Stimulated activated naive B cell treated with anti-CD40 and anti-IgM and Interleukin-4, amounts not matched to agents 10 μg/mL and 1 μg/mL and 100 μg/mL, for 72 hours (primary cell): ENCODE measurements at regions not wholly inside any gene's neighbourhood (a gene's known extent, or its start where the extent isn't known, plus 50 kb on each side); places are given as distances from the start of the nearest gene placed in this dataset.
A peak's percentile ranks its signal among the peaks of the same experiment; 100 is the strongest.

Experiments
- ATAC-seq, 2 donors: fragments of 150-1000 bp; cut with Tn5 transposase; replicated peaks; 2 replicates each; pipeline ENCODE4 v1.10.0; 2021; ENCODE audit warnings: moderate library complexity in 1 of 2
- DNase-seq: peaks from one replicate; pipeline ENCODE4 v3.0.0; 2021
- H3K27ac Mint-ChIP-seq: one replicate; pipeline ENCODE4 v1.8.0; 2022; ENCODE audit warnings: mild to moderate bottlenecking, mixed read lengths
- H3K27me3 Mint-ChIP-seq, 2 donors: one replicate each; pipeline ENCODE4 v1.8.0; 2022; ENCODE audit warnings: mixed read lengths in 2 of 2
- H3K36me3 Mint-ChIP-seq, 2 donors: one replicate each; pipeline ENCODE4 v1.8.0; 2022; ENCODE audit warnings: mixed read lengths in 2 of 2, mild to moderate bottlenecking in 1 of 2
- H3K4me1 Mint-ChIP-seq, 2 donors: one replicate each; pipeline ENCODE4 v1.8.0; 2022; ENCODE audit warnings: mixed read lengths in 2 of 2, mild to moderate bottlenecking in 1 of 2
- H3K4me3 Mint-ChIP-seq, 2 donors: one replicate each; pipeline ENCODE4 v1.8.0; 2022; ENCODE audit warnings: mild to moderate bottlenecking in 2 of 2, mixed read lengths in 2 of 2, moderate library complexity in 1 of 2
- H3K9me3 Mint-ChIP-seq, 2 donors: one replicate each; pipeline ENCODE4 v1.8.0; 2022; ENCODE audit warnings: mixed read lengths in 2 of 2, mild to moderate bottlenecking in 1 of 2

DNA sequence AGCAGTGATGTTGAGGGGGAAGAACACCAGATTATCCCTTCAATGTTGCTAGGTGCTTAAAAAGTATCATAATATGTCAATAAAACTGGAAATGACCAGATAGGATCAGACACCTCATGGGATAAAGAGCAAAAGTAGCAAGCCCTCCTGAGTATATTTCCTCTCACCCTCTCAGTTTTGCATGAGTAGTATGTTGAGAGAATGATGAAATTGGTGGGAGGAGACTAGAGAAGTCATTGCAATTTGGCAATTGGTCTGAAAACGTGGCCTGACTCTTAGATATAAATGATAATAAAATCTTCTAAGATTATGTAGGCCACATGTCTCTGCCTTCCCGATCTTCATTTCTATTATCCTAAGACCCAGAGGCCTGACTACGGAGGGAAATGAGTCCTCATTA, 151.2 kb upstream of the ARRDC3 start:
- no peak for ATAC-seq
- no peak overlapping the region for H3K4me3 Mint-ChIP-seq
- H3K4me1 Mint-ChIP-seq = no peaks in the 10 kb centered on the region
- H3K27ac Mint-ChIP-seq = no peak overlapping the region
- no peaks in the 10 kb centered on the region for H3K27me3 Mint-ChIP-seq
- H3K36me3 Mint-ChIP-seq = no peaks in the 10 kb centered on the region
- no peak for DNase-seq
- H3K9me3 Mint-ChIP-seq = no peaks in the 10 kb centered on the region

DNA sequence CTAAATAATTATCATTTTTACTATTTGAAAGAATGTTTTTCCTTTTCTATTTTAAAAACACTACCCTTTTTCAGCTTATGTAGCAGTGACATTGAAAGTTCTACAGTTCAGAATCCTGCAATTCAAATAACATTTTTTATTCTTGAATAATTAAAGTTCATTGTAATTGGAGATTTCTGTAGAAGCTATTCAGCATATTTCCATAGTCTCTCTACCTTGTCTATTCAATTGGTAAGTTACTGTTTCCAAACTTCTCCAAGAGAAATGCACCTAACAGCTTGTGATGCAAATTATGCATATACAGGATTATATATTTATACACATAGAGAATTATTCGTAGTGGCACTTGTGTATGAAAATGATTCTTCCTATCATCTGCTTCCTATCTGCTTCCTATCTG, 149.7 kb upstream of the ARRDC3 start:
- Mint-ChIP-seq H3K4me3 (no peak overlapping the region), H3K27ac (no peak overlapping the region), H3K36me3 (no peaks in the 10 kb centered on the region), H3K4me1 (no peaks in the 10 kb centered on the region), H3K9me3 (peaks cover 0 to 1% of the 10 kb centered on the region in 2 donors), H3K27me3 (no peaks in the 10 kb centered on the region)
- no peak for ATAC-seq
- no peak for DNase-seq

DNA sequence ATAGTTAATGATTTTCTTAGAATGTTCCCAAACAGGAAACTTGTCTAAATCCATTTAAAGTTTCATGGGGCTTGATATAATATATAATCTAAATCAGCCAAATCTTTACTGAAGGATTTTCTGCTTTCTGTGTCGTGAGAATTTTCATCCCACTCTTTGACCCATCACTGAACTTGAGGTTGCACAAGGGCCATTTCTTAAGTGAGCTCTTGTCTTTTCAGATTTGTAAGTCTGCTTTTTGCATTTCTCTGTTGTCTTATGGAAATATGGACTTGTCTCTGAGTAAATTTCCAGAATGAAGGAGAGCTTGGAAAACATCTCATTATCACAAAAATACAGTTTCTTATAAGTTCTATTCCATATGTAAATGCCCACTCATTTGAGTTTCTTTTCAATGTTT, 149.2 kb upstream of the ARRDC3 start:
- H3K4me3 Mint-ChIP-seq = no peak overlapping the region
- H3K9me3 Mint-ChIP-seq = peaks cover 0 to 1% of the 10 kb centered on the region in 2 donors
- no peak for DNase-seq
- no peaks in the 10 kb centered on the region for H3K36me3 Mint-ChIP-seq
- H3K4me1 Mint-ChIP-seq = no peaks in the 10 kb centered on the region
- no peak for ATAC-seq
- H3K27ac Mint-ChIP-seq = no peak overlapping the region
- no peaks in the 10 kb centered on the region for H3K27me3 Mint-ChIP-seq

DNA sequence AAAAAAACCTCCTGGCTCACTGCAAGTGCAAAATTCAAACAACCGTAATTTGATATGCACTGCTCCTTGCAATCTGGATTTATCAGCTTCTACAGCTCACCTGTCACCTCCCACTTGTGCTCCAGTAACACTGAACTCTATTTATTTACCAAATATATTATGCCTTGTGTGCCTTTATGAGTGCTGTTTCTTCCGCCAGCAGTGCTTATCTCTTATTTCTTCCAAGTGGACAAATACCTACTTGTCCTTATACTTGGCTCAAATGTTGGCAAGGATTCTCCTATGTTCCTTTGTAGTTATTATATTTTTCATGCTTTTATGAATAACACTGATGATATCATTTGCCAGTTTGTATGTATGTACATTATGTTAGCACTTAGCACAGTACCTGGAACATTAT, 145.7 kb upstream of the ARRDC3 start:
- ATAC-seq (no peak), DNase-seq (no peak)
- Mint-ChIP-seq H3K4me1 (no peaks in the 10 kb centered on the region), H3K4me3 (no peak overlapping the region), H3K9me3 (peaks cover 0 to 1% of the 10 kb centered on the region in 2 donors), H3K36me3 (no peaks in the 10 kb centered on the region), H3K27me3 (no peaks in the 10 kb centered on the region), H3K27ac (no peak overlapping the region)

DNA sequence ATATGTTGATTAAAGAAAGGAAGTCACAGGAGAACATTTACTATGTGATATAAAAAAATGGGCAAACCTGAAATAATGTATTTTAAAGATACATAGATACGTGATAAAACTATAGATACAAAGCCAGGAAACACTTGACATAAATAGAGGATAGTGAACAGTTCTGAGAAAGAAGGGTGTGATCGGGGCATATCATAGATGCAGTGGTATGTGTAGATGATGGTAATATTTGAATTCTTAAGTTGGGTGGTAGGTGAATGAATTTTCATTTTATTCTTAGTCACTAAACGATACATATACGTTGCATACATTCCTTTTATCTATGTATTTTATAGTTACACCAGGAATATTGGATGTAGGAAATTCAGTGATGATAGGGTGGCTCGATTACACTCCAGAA, 138.7 kb upstream of the ARRDC3 start:
- Mint-ChIP-seq H3K4me1 (no peaks in the 10 kb centered on the region), H3K9me3 (no peaks in the 10 kb centered on the region), H3K27ac (no peak overlapping the region), H3K4me3 (no peak overlapping the region), H3K36me3 (no peaks in the 10 kb centered on the region), H3K27me3 (no peaks in the 10 kb centered on the region)
- DNase-seq = no peak
- no peak for ATAC-seq

DNA sequence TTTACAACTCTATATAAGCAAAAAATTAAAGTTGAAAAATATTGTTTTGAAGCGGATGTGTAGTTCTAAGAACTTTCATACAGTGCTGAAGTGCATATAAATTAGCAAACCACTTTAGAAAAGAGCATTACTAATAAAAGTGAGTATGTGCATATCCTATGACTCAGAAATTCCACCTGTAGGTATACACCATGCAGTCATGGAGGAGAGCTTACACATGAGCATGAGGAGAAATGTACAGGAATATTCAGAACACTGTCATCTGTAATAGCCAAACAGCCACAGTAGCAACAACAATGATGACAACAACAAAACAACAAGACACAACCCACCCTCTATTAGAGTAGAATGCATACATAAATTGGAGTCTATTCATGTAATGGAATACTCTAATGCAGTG, 138.2 kb upstream of the ARRDC3 start:
- Mint-ChIP-seq H3K4me3 (no peak overlapping the region), H3K27ac (no peak overlapping the region), H3K4me1 (no peaks in the 10 kb centered on the region), H3K27me3 (no peaks in the 10 kb centered on the region), H3K9me3 (no peaks in the 10 kb centered on the region), H3K36me3 (no peaks in the 10 kb centered on the region)
- ATAC-seq = no peak
- no peak for DNase-seq

DNA sequence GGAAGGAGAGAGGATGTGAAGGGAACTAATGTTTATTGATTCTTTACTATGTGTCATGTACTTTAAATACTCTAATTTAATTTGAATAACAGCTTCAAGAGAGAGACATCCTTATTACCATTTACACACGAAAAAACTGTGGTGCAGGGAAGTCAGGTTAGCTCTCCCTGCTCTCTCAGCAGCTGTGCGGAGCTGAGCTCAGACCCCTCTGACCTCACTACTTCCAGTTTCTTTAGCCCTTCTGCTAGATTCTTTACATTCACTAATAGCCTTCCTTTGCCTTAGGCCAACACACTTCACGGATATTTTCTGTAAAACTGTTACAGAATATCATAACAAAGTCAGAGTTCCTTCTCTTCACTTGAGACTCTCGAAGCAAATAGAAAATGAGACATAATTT, 131.3 kb upstream of the ARRDC3 start:
- no peaks in the 10 kb centered on the region for H3K9me3 Mint-ChIP-seq
- no peak overlapping the region for H3K27ac Mint-ChIP-seq
- DNase-seq (no peak), ATAC-seq (no peak)
- no peaks in the 10 kb centered on the region for H3K4me1 Mint-ChIP-seq
- no peaks in the 10 kb centered on the region for H3K36me3 Mint-ChIP-seq
- no peak overlapping the region for H3K4me3 Mint-ChIP-seq
- H3K27me3 Mint-ChIP-seq = no peaks in the 10 kb centered on the region

DNA sequence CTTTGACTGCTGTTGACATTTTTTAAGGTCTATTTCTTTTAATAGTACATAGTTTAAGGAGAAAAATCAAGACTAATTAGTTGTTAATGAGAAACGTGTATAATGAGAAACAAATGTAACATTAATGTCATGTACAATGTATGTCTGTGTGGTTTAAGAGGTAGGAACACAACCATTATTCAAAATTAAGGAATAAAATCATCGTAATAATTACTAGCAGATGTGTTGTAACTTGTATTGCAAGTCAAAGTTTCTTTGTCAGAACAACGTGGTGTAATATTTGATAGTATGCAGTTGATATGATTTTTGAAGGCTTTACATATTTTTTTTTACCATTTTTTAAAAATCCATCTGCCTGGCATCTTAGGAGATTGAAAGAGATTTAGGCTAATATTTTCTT, 120.2 kb upstream of the ARRDC3 start:
- DNase-seq = no peak
- no peaks in the 10 kb centered on the region for H3K4me1 Mint-ChIP-seq
- no peaks in the 10 kb centered on the region for H3K9me3 Mint-ChIP-seq
- H3K27ac Mint-ChIP-seq = no peak overlapping the region
- no peak for ATAC-seq
- H3K27me3 Mint-ChIP-seq = no peaks in the 10 kb centered on the region
- no peaks in the 10 kb centered on the region for H3K36me3 Mint-ChIP-seq
- H3K4me3 Mint-ChIP-seq = no peak overlapping the region

DNA sequence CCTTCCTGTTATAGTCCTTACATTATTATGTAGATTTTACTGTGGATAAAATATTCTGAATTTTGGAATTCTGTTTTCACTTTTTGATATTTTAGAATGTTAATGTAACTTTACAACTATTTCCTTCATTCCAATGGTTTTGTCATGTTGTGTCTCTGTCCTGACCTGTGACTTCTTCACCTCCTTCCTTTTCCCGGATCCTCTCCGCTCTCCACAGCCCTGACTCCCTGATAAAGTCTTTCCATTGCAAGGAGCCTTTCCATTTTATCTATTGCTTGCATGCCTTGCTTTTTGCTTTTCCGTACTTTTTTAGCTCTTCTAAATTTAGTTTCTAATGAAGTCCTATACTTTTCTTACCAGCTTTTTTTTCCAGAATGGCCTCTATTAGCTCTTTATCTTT, 117.6 kb upstream of the ARRDC3 start:
- Mint-ChIP-seq H3K4me1 (no peaks in the 10 kb centered on the region), H3K27me3 (no peaks in the 10 kb centered on the region), H3K27ac (no peak overlapping the region), H3K4me3 (no peak overlapping the region), H3K36me3 (no peaks in the 10 kb centered on the region), H3K9me3 (no peaks in the 10 kb centered on the region)
- DNase-seq (no peak), ATAC-seq (no peak)

DNA sequence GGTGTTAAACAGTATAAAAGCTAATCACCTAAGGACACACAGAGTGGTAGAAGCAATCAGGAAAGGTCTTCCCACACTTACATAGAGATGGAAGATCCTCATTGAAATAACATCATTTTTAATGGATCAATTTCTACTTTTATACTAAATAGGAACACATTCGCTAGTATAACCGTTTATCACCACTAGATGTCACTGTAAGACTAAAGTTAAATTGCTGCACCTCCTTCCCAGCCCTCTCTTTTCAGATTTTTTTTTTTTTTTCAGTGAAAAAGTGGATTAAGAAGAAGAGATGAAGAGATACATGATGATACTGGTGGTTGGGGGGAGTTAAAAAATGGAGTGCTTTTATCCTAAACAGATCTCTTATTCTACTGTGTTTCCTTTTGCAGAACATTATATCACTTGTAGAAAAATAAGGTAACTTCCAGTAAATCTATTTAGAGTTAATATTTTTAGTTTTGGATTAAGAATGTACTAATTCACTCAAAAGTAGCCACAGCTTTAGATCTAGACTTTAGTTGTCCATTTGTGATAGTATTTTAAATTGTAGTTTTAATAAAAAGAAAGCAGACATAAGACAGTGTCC, 116.9 kb upstream of the ARRDC3 start:
- Mint-ChIP-seq H3K9me3 (no peaks in the 10 kb centered on the region), H3K4me3 (no peak overlapping the region), H3K36me3 (no peaks in the 10 kb centered on the region), H3K4me1 (no peaks in the 10 kb centered on the region), H3K27ac (no peak overlapping the region), H3K27me3 (no peaks in the 10 kb centered on the region)
- ATAC-seq (peak in 1 of 2 donors; percentile 54), DNase-seq (no peak)

DNA sequence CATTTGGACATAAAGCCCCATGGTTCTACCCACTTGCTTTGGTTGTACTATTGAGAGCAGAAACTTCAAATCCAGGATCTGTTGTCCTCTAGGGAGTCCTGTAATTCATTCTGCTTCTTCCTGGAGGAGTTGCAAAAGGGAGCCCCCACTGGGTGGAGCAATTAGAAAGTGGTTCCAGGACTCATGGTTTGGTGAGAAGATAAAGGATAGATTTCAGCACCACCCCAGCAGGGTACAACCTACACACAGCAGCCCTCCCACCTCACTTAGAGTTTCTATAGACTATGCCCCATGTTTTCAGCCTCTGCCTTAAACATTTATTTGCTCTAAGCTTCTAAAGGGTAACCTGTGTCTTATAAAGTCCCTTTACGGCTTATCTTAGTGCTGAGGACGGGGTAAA, 112.6 kb upstream of the ARRDC3 start:
- no peaks in the 10 kb centered on the region for H3K4me1 Mint-ChIP-seq
- ATAC-seq (no peak), DNase-seq (no peak)
- H3K36me3 Mint-ChIP-seq = no peaks in the 10 kb centered on the region
- H3K4me3 Mint-ChIP-seq = no peak overlapping the region
- no peak overlapping the region for H3K27ac Mint-ChIP-seq
- H3K9me3 Mint-ChIP-seq = no peaks in the 10 kb centered on the region
- H3K27me3 Mint-ChIP-seq = no peaks in the 10 kb centered on the region

DNA sequence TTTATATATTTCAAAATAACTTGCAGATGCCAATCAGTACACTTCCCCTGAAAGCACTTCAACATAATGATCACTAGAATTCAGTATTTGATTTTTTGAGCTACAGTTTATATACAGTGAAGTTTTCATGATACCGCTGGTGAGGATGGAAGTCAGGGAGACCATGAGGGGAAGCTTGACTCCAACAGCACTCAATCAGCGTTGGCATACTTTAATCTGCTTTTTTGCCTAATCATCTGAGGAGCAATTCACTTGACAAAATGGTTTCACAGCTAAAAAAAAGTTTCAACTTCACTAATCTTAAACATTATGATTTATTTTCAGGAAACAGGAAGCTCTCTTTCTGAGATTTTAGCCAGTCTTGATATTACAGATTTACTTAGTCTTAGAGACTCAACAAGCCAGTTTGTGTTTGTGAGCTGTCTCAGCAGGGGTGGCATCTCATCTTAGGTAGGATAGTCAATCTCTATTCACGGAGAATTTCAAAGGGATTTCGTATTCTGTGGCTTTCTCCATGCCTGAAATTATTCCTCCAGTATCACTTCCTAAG, 111.4 kb upstream of the ARRDC3 start:
- no peaks in the 10 kb centered on the region for H3K36me3 Mint-ChIP-seq
- H3K27me3 Mint-ChIP-seq = no peaks in the 10 kb centered on the region
- H3K27ac Mint-ChIP-seq = no peak overlapping the region
- H3K9me3 Mint-ChIP-seq = no peaks in the 10 kb centered on the region
- H3K4me3 Mint-ChIP-seq = no peak overlapping the region
- no peak for ATAC-seq
- DNase-seq = no peak
- no peaks in the 10 kb centered on the region for H3K4me1 Mint-ChIP-seq

DNA sequence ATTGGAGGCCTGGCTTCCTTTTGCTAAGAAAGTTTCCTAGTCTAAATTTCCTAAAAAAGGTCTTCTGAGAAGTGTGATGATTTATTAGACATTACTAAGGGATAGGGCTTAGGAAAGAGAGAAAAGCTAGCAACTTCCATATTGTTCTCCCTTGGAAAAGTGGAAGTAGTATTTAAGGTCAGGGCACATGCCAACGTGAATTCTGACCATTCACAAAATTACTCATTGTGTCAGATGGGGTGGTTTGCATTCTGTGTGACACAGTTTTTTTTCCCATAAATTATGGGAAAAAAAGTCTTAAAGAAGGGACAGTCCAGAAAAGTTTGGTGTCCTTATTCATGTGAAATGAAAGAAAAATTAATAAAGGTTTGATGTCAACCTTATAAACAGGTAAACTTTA, 110.0 kb upstream of the ARRDC3 start:
- no peaks in the 10 kb centered on the region for H3K4me1 Mint-ChIP-seq
- DNase-seq = no peak
- H3K4me3 Mint-ChIP-seq = no peak overlapping the region
- no peak for ATAC-seq
- no peaks in the 10 kb centered on the region for H3K9me3 Mint-ChIP-seq
- H3K36me3 Mint-ChIP-seq = no peaks in the 10 kb centered on the region
- no peak overlapping the region for H3K27ac Mint-ChIP-seq
- H3K27me3 Mint-ChIP-seq = no peaks in the 10 kb centered on the region

DNA sequence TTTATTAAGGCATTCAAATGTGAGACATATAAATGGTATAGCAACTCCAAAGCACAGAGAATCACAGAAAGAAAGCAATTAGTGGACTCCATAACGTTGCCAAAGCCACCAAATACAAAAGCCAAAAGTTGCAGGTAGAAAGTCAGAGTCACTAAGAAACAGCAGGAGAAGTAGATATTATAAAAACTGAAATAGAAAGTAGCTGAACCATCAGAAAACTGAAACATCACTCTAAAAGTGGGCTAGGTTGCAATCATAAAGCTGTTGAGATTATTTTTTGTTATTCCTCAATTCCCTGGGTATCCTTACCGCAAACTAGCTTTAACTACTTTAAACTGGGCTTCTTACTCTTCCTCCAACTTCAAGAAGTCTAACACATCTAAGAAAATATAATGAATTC, 108.1 kb upstream of the ARRDC3 start:
- Mint-ChIP-seq H3K9me3 (no peaks in the 10 kb centered on the region), H3K4me1 (no peaks in the 10 kb centered on the region), H3K27ac (no peak overlapping the region), H3K36me3 (no peaks in the 10 kb centered on the region), H3K4me3 (no peak overlapping the region), H3K27me3 (no peaks in the 10 kb centered on the region)
- DNase-seq (no peak), ATAC-seq (no peak)

DNA sequence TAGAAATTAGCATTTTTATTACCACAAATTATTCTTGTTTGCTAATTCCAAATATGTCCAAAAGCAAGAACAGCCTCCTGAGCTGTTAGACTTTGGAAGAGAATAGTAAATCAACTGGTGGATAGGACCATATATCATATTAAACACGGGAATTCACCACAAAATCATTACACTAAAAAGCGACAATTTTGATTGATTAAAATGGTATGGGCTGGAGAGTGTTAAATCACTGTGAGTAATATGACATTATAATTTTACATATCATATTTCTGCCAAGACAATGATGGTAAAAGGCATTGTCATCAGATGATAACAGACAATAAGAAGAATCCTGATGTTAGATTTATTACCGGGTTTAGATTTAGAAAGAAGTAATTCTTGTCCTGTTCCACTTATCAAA, 107.2 kb upstream of the ARRDC3 start:
- no peak for ATAC-seq
- H3K27me3 Mint-ChIP-seq = no peaks in the 10 kb centered on the region
- no peak for DNase-seq
- no peak overlapping the region for H3K4me3 Mint-ChIP-seq
- H3K27ac Mint-ChIP-seq = no peak overlapping the region
- H3K36me3 Mint-ChIP-seq = no peaks in the 10 kb centered on the region
- no peaks in the 10 kb centered on the region for H3K9me3 Mint-ChIP-seq
- no peaks in the 10 kb centered on the region for H3K4me1 Mint-ChIP-seq

DNA sequence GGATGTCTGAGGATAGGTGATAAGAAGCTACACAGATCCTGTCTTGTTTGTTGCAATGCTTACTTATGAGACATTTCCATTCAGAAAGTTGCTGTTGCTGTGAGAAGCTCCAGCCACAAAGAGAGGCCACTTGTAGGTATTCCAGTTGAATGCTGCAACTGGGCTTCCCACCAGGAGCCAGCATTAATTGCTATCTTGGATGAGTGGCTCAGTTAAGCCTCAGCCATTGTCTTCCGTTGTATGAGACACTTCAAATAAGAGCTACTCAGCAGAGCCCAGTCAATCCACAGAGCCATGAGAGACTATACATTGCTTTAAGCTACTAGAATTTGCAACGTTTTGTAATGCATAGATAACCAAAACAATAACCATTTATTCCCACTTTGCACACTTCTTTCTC, 104.3 kb upstream of the ARRDC3 start:
- DNase-seq = no peak
- no peaks in the 10 kb centered on the region for H3K36me3 Mint-ChIP-seq
- H3K9me3 Mint-ChIP-seq = no peaks in the 10 kb centered on the region
- no peak overlapping the region for H3K4me3 Mint-ChIP-seq
- no peak overlapping the region for H3K27ac Mint-ChIP-seq
- no peaks in the 10 kb centered on the region for H3K27me3 Mint-ChIP-seq
- ATAC-seq = no peak
- no peaks in the 10 kb centered on the region for H3K4me1 Mint-ChIP-seq
